ENCODE measurements at regions not wholly inside any gene's neighbourhood (a gene's known extent, or its start where the extent isn't known, plus 50 kb on each side); places are given as distances from the start of the nearest gene placed in this dataset.

DNA sequence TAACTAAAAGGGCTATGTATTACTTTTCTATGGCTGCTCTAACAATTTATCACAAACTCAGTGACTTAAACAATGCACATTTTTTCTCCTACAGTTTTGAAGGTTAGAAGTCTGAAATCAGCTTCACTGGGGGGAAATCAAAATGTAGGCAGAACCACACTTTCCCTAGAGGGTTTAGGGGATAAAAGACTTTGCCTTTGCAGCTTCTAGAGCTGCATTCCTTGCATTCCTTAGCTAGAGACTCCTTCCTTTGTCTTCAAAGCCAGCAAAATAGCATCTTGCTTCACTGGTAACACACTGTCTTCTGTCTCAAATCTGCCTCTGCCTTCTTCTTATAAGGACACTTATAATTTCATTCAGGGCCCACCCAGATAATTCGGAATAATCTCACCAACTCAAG, 152.4 kb upstream of the SPIN4 start:
- DNase-seq (ENCODE audit: low read depth), result no peak
- TF ChIP-seq, protein P1, sequence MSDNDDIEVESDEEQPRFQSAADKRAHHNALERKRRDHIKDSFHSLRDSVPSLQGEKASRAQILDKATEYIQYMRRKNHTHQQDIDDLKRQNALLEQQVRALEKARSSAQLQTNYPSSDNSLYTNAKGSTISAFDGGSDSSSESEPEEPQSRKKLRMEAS (IDR thresholded peaks at IDR 0.05; ENCODE audit: low read depth, low read length), result no peak
- TF ChIP-seq MYC (IDR thresholded peaks at IDR 0.05; ENCODE audit: low read depth, low read length), result no peak
- TF ChIP-seq POLR2A (IDR thresholded peaks at IDR 0.05; ENCODE audit: extremely low read depth, insufficient read length), result no peak
- TF ChIP-seq, protein P2, sequence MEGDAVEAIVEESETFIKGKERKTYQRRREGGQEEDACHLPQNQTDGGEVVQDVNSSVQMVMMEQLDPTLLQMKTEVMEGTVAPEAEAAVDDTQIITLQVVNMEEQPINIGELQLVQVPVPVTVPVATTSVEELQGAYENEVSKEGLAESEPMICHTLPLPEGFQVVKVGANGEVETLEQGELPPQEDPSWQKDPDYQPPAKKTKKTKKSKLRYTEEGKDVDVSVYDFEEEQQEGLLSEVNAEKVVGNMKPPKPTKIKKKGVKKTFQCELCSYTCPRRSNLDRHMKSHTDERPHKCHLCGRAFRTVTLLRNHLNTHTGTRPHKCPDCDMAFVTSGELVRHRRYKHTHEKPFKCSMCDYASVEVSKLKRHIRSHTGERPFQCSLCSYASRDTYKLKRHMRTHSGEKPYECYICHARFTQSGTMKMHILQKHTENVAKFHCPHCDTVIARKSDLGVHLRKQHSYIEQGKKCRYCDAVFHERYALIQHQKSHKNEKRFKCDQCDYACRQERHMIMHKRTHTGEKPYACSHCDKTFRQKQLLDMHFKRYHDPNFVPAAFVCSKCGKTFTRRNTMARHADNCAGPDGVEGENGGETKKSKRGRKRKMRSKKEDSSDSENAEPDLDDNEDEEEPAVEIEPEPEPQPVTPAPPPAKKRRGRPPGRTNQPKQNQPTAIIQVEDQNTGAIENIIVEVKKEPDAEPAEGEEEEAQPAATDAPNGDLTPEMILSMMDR (IDR thresholded peaks at IDR 0.05; ENCODE audit: low read depth, low read length), result no peak
- H3K4me3 ChIP-seq (ENCODE audit: low read depth, low read length), result no peak overlapping the region

DNA sequence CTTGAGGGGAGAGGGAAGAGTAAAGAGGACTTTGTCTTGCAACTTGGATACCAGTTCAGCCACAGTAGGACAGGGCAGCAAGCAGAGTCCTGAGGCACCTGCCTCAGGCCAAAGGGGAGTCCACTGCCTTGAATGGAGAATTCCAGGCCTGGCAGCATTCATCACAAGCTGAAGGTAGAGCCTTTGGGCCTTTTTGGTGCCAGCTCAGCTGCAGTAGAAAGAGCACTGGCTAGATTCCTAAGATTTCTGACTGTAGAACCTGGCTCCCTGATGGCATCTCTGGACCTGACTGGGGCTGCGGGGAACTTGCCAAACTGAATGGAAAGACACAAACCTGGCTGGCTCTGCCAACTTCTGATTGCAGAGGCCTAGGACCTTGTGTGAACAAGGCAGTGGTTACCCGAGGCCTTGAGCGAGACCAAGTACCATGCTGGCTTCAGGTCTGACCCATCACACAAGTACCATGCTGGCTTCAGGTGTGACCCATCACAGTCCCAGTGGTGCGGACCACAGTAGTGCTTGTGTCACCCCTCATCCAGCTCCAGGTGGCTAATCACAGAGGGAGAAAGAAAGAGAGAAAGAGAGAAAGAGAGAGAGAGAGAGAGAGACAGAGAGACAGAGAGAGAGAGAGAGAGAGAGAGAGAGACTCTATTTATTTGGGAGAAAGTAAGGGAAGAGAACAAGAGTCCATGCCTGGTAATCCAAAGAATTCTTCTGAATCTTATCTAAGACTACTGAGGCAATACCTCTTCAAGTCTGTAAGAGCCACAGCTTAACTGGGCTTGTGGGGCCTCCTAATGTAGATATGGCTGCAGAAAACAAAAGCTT, 137.6 kb upstream of the SPIN4 start:
- no peak overlapping the region for H3K4me3 ChIP-seq (ENCODE audit: low read depth, low read length)
- DNase-seq (ENCODE audit: low read depth), result no peak
- TF ChIP-seq MYC (IDR thresholded peaks at IDR 0.05; ENCODE audit: low read depth, low read length) (no peak), POLR2A (IDR thresholded peaks at IDR 0.05; ENCODE audit: extremely low read depth, insufficient read length) (no peak)
- TF ChIP-seq, protein P1 (IDR thresholded peaks at IDR 0.05; ENCODE audit: low read depth, low read length), result no peak
- TF ChIP-seq, protein P2 (IDR thresholded peaks at IDR 0.05; ENCODE audit: low read depth, low read length), result no peak

DNA sequence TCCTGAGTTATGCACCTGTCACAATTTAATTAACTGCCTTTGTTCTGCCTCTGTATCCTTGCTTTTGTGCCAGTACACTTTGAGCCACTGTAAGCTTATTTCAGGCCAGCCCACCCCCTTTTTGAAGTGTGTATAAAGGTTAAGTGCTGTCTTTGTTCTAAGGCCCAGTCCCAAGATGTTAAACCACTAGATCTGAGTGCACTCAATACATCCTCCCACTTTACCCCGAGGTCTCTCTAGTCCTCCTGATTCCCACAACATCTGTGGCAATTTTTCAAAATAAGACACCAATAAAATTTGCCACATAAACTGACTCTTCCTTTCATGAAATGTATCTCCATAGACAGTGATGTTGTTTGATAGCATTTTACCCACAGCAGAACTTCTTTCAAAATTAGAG, 124.1 kb upstream of the SPIN4 start:
- DNase-seq (ENCODE audit: low read depth), result no peak
- no peak overlapping the region for H3K4me3 ChIP-seq (ENCODE audit: low read depth, low read length)
- TF ChIP-seq, protein P2 (IDR thresholded peaks at IDR 0.05; ENCODE audit: low read depth, low read length), result no peak
- no peak for TF ChIP-seq POLR2A (IDR thresholded peaks at IDR 0.05; ENCODE audit: extremely low read depth, insufficient read length)
- TF ChIP-seq MYC (IDR thresholded peaks at IDR 0.05; ENCODE audit: low read depth, low read length), result no peak
- TF ChIP-seq, protein P1 (IDR thresholded peaks at IDR 0.05; ENCODE audit: low read depth, low read length), result no peak

DNA sequence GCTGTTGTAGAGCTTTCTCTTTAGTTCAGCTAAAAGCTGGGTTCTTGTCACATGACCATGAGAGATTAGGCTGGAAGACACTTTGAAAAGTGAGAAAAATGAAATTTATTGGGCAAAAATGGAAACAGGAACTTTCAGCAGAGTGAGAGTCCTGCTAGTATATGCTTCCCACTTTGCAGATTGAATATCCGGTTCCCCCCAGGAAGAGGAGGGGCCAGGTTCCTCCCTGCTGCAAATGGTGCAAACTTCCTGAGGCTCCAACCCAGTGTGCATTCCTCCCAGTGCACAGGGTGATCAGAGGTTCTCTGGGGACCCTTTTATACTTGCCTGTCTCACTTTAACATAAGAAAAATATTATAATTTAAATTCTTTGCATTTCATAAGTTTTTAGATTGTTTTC, 119.9 kb upstream of the SPIN4 start:
- no peak overlapping the region for H3K4me3 ChIP-seq (ENCODE audit: low read depth, low read length)
- DNase-seq (ENCODE audit: low read depth), result peak; percentile 22
- TF ChIP-seq, protein P2 (IDR thresholded peaks at IDR 0.05; ENCODE audit: low read depth, low read length), result no peak
- TF ChIP-seq MYC (IDR thresholded peaks at IDR 0.05; ENCODE audit: low read depth, low read length) (no peak), POLR2A (IDR thresholded peaks at IDR 0.05; ENCODE audit: extremely low read depth, insufficient read length) (no peak)
- TF ChIP-seq, protein P1 (IDR thresholded peaks at IDR 0.05; ENCODE audit: low read depth, low read length), result no peak

DNA sequence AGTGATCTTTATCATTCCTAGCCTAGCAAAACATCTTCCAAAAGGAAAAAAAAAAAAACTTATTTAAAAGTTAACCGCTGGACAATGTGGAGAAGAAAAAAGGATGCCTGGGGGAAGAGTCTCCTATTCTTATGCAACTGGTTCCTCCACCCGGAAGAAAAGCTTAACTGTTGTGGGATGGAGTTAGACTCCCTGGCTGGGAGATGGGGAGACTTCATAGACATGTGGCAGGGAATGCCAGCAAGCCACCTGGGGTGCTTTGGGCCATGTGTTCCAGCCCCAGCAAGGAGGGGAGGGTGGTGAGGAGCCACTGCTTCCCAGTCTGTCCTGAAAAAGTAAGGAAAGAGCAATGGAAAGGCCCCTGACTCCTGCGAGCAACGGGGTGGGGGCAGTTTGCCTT, 119.4 kb upstream of the SPIN4 start:
- no peak overlapping the region for H3K4me3 ChIP-seq (ENCODE audit: low read depth, low read length)
- TF ChIP-seq, protein P2 (IDR thresholded peaks at IDR 0.05; ENCODE audit: low read depth, low read length), result no peak
- TF ChIP-seq MYC (IDR thresholded peaks at IDR 0.05; ENCODE audit: low read depth, low read length) (no peak), POLR2A (IDR thresholded peaks at IDR 0.05; ENCODE audit: extremely low read depth, insufficient read length) (no peak)
- TF ChIP-seq, protein P1 (IDR thresholded peaks at IDR 0.05; ENCODE audit: low read depth, low read length), result no peak
- DNase-seq (ENCODE audit: low read depth), result no peak

All from NB4 (cell line).